Activated B cell treated with CpG ODN at 0.5 μM for 24 hours (primary cell): ENCODE measurements at regions not wholly inside any gene's neighbourhood (a gene's known extent, or its start where the extent isn't known, plus 50 kb on each side); places are given as distances from the start of the nearest gene placed in this dataset.
"Not testable (repeated sequence)": the region's sequence is repeated elsewhere in the genome, so short reads cannot be mapped to it uniquely, and the experiment has no call there.

Source experiments
- ATAC-seq: fragments of 200-7000 bp; cut with Tn5 transposase; one replicate; pipeline ENCODE4 v1.10.0; 2021; ENCODE audit warnings: low read depth, mild to moderate bottlenecking, moderate library complexity
- CTCF ChIA-PET: fragments of 350-600 bp; sonication (Branson Sonifier 250); formaldehyde crosslinking; loops from one replicate; lab custom pipeline; 2021; ENCODE audit warnings: antibody characterized with exemption; lab: Charles Lee
- POLR2A ChIA-PET: fragments of 350-600 bp; sonication (Branson Sonifier 250); formaldehyde crosslinking; loops from one replicate; lab custom pipeline; 2021; ENCODE audit warnings: antibody characterized with exemption; lab: Charles Lee
- DNase-seq: peaks from one replicate; pipeline ENCODE4 v3.0.0; 2022
- H3K27ac Mint-ChIP-seq: one replicate; pipeline ENCODE4 v1.8.0; 2020; ENCODE audit warnings: mixed read lengths
- H3K27me3 Mint-ChIP-seq: one replicate; pipeline ENCODE4 v1.8.0; 2021; ENCODE audit warnings: mixed read lengths
- H3K36me3 Mint-ChIP-seq: one replicate; pipeline ENCODE4 v1.8.0; 2021; ENCODE audit warnings: low read depth, mixed read lengths
- H3K4me1 Mint-ChIP-seq: one replicate; pipeline ENCODE4 v1.8.0; 2021; ENCODE audit warnings: mixed read lengths
- H3K4me3 Mint-ChIP-seq: one replicate; pipeline ENCODE4 v1.8.0; 2020; ENCODE audit warnings: mild to moderate bottlenecking, mixed read lengths
- H3K9me3 Mint-ChIP-seq: one replicate; pipeline ENCODE4 v1.8.0; 2020; ENCODE audit warnings: mixed read lengths
- CTCF ChIP-seq: fragments of 200-600 bp; IDR thresholded peaks from one replicate; pipeline ENCODE4 v1.8.0; 2022; ENCODE audit warnings: antibody characterized with exemption, mild to moderate bottlenecking
- intact Hi-C: fragments of 100-400 bp; cut with micrococcal nuclease; formaldehyde crosslinking; loops from one replicate; pipeline ENCODE4 v1.15.1; 2024

GRCh38 chr4:162977788-162978187 is 188.9 kb downstream of the NAF1 start:
- no peak overlapping the region for H3K27ac Mint-ChIP-seq
- ChIA-PET POLR2A (no interaction called here), CTCF (no interaction called here)
- H3K4me1 Mint-ChIP-seq: no peaks in the 10 kb centered on the region
- no peak for TF ChIP-seq CTCF
- H3K36me3 Mint-ChIP-seq: no peaks in the 10 kb centered on the region
- DNase-seq: no peak
- H3K4me3 Mint-ChIP-seq: no peak overlapping the region
- ATAC-seq: no peak
- intact Hi-C loops: no loop called here
- H3K9me3 Mint-ChIP-seq: peaks cover 7% of the 10 kb centered on the region
- H3K27me3 Mint-ChIP-seq: no peaks in the 10 kb centered on the region

GRCh38 chr4:162972661-162973330 is 193.9 kb downstream of the NAF1 start:
- no peak for ATAC-seq
- intact Hi-C loops: no loop called here
- DNase-seq: no peak
- H3K9me3 Mint-ChIP-seq: no peaks in the 10 kb centered on the region
- CTCF ChIA-PET: no interaction called here
- no peak overlapping the region for H3K4me3 Mint-ChIP-seq
- no peaks in the 10 kb centered on the region for H3K36me3 Mint-ChIP-seq
- no peak for TF ChIP-seq CTCF
- no peaks in the 10 kb centered on the region for H3K27me3 Mint-ChIP-seq
- H3K27ac Mint-ChIP-seq: no peak overlapping the region
- H3K4me1 Mint-ChIP-seq: no peaks in the 10 kb centered on the region
- POLR2A ChIA-PET: no interaction called here

GRCh38 chr4:162969194-162969593 is 197.5 kb downstream of the NAF1 start:
- peaks cover 9% of the 10 kb centered on the region for H3K9me3 Mint-ChIP-seq
- ChIA-PET POLR2A (no interaction called here), CTCF (no interaction called here)
- peaks cover 4% of the 10 kb centered on the region for H3K27me3 Mint-ChIP-seq
- H3K36me3 Mint-ChIP-seq: no peaks in the 10 kb centered on the region
- H3K27ac Mint-ChIP-seq: no peak overlapping the region
- no peak for TF ChIP-seq CTCF
- no peak overlapping the region for H3K4me3 Mint-ChIP-seq
- no peak for DNase-seq
- no peaks in the 10 kb centered on the region for H3K4me1 Mint-ChIP-seq
- ATAC-seq: no peak
- intact Hi-C loops: no loop called here

- H3K4me3 Mint-ChIP-seq, H3K4me1 Mint-ChIP-seq, intact Hi-C loops, H3K36me3 Mint-ChIP-seq, CTCF ChIA-PET, ATAC-seq, H3K27me3 Mint-ChIP-seq, H3K9me3 Mint-ChIP-seq, H3K27ac Mint-ChIP-seq, POLR2A ChIA-PET, DNase-seq: not testable (repeated sequence)
These were observed 200.7 kb downstream of the NAF1 start for GRCh38 chr4:162965978-162966377.

- Mint-ChIP-seq H3K36me3 (no peaks in the 10 kb centered on the region), H3K27ac (no peak overlapping the region), H3K27me3 (no peaks in the 10 kb centered on the region), H3K4me3 (no peak overlapping the region), H3K9me3 (no peaks in the 10 kb centered on the region), H3K4me1 (no peaks in the 10 kb centered on the region)
- intact Hi-C loops: no loop called here
- POLR2A ChIA-PET: interaction anchor here (0.6 kb wide), 1 partner anchor 591 kb away, joined by 5 read pairs; no protein-coding TSS in a partner anchor
- no peak for TF ChIP-seq CTCF
- DNase-seq: no peak
- ATAC-seq: no peak
- CTCF ChIA-PET: no interaction called here
These were observed 207.6 kb downstream of the NAF1 start for GRCh38 chr4:162959046-162959445.
